Adipocyte (in vitro differentiated cells): ENCODE measurements at regions not wholly inside any gene's neighbourhood (a gene's known extent, or its start where the extent isn't known, plus 50 kb on each side); places are given as distances from the start of the nearest gene placed in this dataset.

Experiments
- DNase-seq: peaks from one replicate; pipeline ENCODE4 v3.0.0-alpha.2; 2015; ENCODE audit warnings: low read depth
- H3K27me3 ChIP-seq: replicated peaks from 2 replicates; pipeline ENCODE4 v1.7.0; 2013; ENCODE audit warnings: mild to moderate bottlenecking, low read length, moderate library complexity; ENCODE audit not compliant: control insufficient read depth, insufficient read depth
- H3K36me3 ChIP-seq: 2 replicates; pipeline ENCODE4 v1.7.0; 2013; ENCODE audit warnings: low read length, mild to moderate bottlenecking, moderate library complexity; ENCODE audit not compliant: control insufficient read depth, insufficient read depth, severe bottlenecking
- H3K4me1 ChIP-seq: 2 replicates; pipeline ENCODE4 v1.7.0; 2013; ENCODE audit warnings: mild to moderate bottlenecking, low read length, moderate library complexity; ENCODE audit not compliant: control insufficient read depth, insufficient read depth
- H3K4me3 ChIP-seq: 2 replicates; pipeline ENCODE4 v1.7.0; 2013; ENCODE audit warnings: mild to moderate bottlenecking, low read length, moderate library complexity
- H3K9ac ChIP-seq: 2 replicates; pipeline ENCODE4 v1.7.0; 2013; ENCODE audit warnings: mild to moderate bottlenecking, low read length, moderate library complexity
- H3K9me3 ChIP-seq: 2 replicates; pipeline ENCODE4 v1.7.0; 2013; ENCODE audit warnings: mild to moderate bottlenecking, low read length, moderate library complexity; ENCODE audit not compliant: control insufficient read depth

DNA sequence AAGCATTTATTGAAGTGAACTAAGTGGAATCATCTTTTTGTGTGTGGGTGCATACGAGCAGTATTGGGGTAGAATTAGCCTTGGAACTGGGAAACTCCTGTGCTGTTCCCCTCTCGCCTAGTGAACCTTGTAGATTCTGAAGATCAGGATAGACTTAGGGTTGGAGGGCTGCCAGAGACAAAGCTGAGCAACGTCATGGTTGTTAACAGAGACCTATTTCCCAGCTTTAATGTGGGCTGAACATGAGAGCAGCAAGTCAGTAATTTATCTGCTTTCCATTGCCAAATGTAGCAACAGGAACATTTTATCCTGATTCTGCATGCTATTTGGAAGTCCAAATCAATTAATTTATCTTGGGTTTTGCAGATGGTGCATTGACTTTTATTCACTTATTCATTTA is 246.6 kb downstream of the IL20RB start:
- no peak overlapping the region for H3K9ac ChIP-seq
- no peaks in the 10 kb centered on the region for H3K9me3 ChIP-seq
- no peak overlapping the region for H3K4me3 ChIP-seq
- H3K36me3 ChIP-seq, result no peaks in the 10 kb centered on the region
- H3K27me3 ChIP-seq, result no peaks in the 10 kb centered on the region
- DNase-seq, result no peak
- H3K4me1 ChIP-seq, result no peaks in the 10 kb centered on the region

GRCh38 chr3:137205394-137206045 is 247.7 kb downstream of the IL20RB start:
- H3K9ac ChIP-seq, result no peak overlapping the region
- H3K4me3 ChIP-seq, result no peak overlapping the region
- H3K36me3 ChIP-seq, result no peaks in the 10 kb centered on the region
- no peaks in the 10 kb centered on the region for H3K27me3 ChIP-seq
- H3K4me1 ChIP-seq, result no peaks in the 10 kb centered on the region
- H3K9me3 ChIP-seq, result no peaks in the 10 kb centered on the region
- peak; percentile 8 for DNase-seq

GRCh38 chr3:137207616-137208015 is 249.8 kb downstream of the IL20RB start:
- Histone ChIP-seq H3K4me3 (no peak overlapping the region), H3K27me3 (no peaks in the 10 kb centered on the region), H3K9ac (no peak overlapping the region), H3K9me3 (no peaks in the 10 kb centered on the region), H3K4me1 (no peaks in the 10 kb centered on the region), H3K36me3 (no peaks in the 10 kb centered on the region)
- no peak for DNase-seq

- Histone ChIP-seq H3K27me3 (no peaks in the 10 kb centered on the region), H3K9me3 (no peaks in the 10 kb centered on the region), H3K4me1 (no peaks in the 10 kb centered on the region), H3K36me3 (no peaks in the 10 kb centered on the region), H3K9ac (no peak overlapping the region), H3K4me3 (no peak overlapping the region)
- DNase-seq, result no peak
Observed at GRCh38 chr3:137217733-137218132, 259.9 kb downstream of the IL20RB start.

DNA sequence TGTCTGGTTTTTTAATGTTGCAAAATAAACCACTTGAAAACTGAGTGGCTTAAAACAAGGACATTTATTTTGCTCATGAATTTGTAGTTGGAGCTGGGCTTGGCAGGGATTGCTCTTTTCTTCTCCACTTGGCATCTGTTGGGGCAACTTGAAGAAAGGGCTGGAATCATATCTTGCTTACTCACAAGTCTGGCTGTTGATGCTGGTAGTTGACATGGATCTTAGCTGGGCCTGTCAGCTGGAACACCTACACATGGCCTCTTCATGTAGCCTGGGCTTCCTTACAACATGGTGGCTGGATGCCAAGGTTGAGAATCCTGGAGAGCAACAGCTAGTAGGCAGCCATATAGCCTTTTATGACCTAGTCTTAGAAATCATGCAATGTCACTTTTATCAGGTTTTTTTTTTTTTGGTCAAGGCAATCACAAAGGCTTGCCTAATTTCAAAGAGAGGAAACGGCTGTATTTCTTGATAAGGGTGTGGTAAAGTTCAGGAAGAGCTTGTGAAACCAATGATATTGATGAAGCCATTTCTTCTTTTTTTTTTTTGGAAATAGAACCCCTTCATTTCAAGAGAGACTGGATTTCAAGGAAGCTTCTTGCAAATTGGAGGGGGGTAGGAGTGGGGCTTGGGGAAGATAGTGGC is 262.1 kb downstream of the IL20RB start:
- DNase-seq, result no peak
- Histone ChIP-seq H3K9me3 (no peaks in the 10 kb centered on the region), H3K27me3 (no peaks in the 10 kb centered on the region), H3K9ac (no peak overlapping the region), H3K4me3 (no peak overlapping the region), H3K36me3 (no peaks in the 10 kb centered on the region), H3K4me1 (no peaks in the 10 kb centered on the region)

GRCh38 chr3:137222736-137223225 is 265.0 kb downstream of the IL20RB start:
- no peaks in the 10 kb centered on the region for H3K4me1 ChIP-seq
- no peaks in the 10 kb centered on the region for H3K27me3 ChIP-seq
- no peak overlapping the region for H3K9ac ChIP-seq
- no peak overlapping the region for H3K4me3 ChIP-seq
- H3K36me3 ChIP-seq, result no peaks in the 10 kb centered on the region
- H3K9me3 ChIP-seq, result no peaks in the 10 kb centered on the region
- no peak for DNase-seq

GRCh38 chr3:137224464-137224863 is 266.7 kb downstream of the IL20RB start:
- Histone ChIP-seq H3K9ac (no peak overlapping the region), H3K36me3 (no peaks in the 10 kb centered on the region), H3K4me3 (no peak overlapping the region), H3K27me3 (no peaks in the 10 kb centered on the region), H3K9me3 (no peaks in the 10 kb centered on the region), H3K4me1 (no peaks in the 10 kb centered on the region)
- DNase-seq, result no peak

DNA sequence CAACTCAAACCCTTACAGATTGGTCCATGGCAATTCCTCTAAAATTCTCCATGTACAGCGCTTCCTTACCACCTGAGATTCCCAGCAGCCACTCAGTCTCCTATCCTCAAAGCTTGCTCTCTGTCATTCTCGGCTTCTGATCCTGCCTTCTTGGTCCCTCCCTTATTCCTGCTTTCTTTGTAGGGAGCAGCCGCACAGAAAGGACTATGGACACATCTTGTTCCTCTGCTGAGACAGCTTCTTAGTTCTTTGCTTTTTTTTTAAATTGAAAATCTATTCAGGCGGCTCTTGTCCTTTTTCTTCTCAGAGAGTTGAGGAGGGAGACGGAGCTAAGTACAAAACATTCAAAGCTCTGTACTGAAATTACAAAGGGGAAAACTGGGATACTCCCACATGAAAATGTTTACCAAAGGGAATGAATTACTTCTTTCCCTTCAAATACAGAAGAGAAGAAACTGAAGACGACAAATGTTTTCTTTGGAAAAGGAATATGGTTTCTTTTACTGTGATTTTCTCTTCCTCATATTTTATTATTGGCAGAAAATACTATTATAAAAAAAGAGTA is 285.1 kb downstream of the IL20RB start:
- no peaks in the 10 kb centered on the region for H3K27me3 ChIP-seq
- no peak overlapping the region for H3K4me3 ChIP-seq
- no peaks in the 10 kb centered on the region for H3K4me1 ChIP-seq
- no peaks in the 10 kb centered on the region for H3K36me3 ChIP-seq
- DNase-seq, result no peak
- H3K9ac ChIP-seq, result no peak overlapping the region
- H3K9me3 ChIP-seq, result no peaks in the 10 kb centered on the region

DNA sequence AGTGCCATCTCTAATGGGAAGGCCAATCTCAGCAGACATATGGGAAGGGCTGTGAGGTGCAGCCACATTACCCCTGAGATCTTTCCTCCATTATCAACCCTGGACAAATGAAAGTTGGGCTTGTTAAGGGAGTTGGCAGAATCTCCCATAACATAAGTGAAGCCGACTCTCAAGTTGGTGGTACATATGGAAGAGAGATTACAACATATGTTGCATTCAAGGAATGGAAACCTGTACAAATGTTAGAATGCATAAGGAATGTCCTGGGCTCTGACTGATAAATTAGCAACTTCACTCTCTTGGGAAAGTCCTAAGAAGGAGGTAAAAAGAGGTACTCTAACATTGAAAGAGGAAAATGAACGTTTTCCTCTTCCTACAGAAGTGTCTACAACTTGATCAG is 288.7 kb downstream of the IL20RB start:
- Histone ChIP-seq H3K4me3 (no peak overlapping the region), H3K9me3 (no peaks in the 10 kb centered on the region), H3K27me3 (no peaks in the 10 kb centered on the region), H3K4me1 (no peaks in the 10 kb centered on the region), H3K9ac (no peak overlapping the region), H3K36me3 (no peaks in the 10 kb centered on the region)
- DNase-seq, result no peak

- H3K4me3 ChIP-seq, result no peak overlapping the region
- H3K4me1 ChIP-seq, result no peaks in the 10 kb centered on the region
- H3K36me3 ChIP-seq, result no peaks in the 10 kb centered on the region
- peaks cover 10% of the 10 kb centered on the region for H3K9me3 ChIP-seq
- H3K27me3 ChIP-seq, result no peaks in the 10 kb centered on the region
- DNase-seq, result no peak
- H3K9ac ChIP-seq, result no peak overlapping the region
Observed at GRCh38 chr3:137249311-137249940, 291.6 kb downstream of the IL20RB start.

DNA sequence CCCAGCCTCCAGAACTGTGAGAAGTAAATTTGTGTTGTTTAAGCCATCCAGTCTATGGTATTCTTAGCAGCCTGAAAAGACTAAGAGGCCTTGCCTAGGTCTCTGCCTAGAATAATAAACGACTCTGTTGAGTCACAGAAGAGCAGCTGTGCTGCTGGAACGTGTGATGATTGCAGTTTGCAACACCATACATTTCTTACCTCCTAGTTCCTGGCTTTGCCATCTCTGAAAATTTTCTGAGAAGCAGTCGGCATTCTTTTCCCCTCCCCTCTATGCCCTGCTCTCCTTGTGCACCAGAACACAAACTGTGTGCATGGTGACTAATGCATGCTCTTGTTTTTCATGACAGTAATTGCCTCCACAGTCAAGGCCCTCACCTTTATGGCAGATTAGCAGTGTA is 301.3 kb downstream of the IL20RB start:
- peaks cover under 1% of the 10 kb centered on the region for H3K27me3 ChIP-seq
- peaks cover 6% of the 10 kb centered on the region for H3K9me3 ChIP-seq
- no peak overlapping the region for H3K9ac ChIP-seq
- H3K4me1 ChIP-seq, result no peaks in the 10 kb centered on the region
- no peak overlapping the region for H3K4me3 ChIP-seq
- peak; percentile 1 for DNase-seq
- no peaks in the 10 kb centered on the region for H3K36me3 ChIP-seq
